Cardiac muscle cell (in vitro differentiated cells and primary cell): ENCODE measurements at regions not wholly inside any gene's neighbourhood (a gene's known extent, or its start where the extent isn't known, plus 50 kb on each side); places are given as distances from the start of the nearest gene placed in this dataset.

ENCODE experiments used
- DNase-seq, 2 donors: peaks; one replicate each; pipeline versions ENCODE4 v3.0.0 to v3.0.0-alpha.2; 2010 to 2017; ENCODE audit warnings: low read depth in 1 of 2, low spot score in 1 of 2
- H3K27ac ChIP-seq: fragments of 200-600 bp; sonication (generic); 2 replicates; pipeline ENCODE4 v1.5.1; 2016
- H3K27me3 ChIP-seq: fragments of 200-600 bp; sonication (generic); 2 replicates; pipeline ENCODE4 v1.6.0; 2016; ENCODE audit warnings: control low read depth
- H3K36me3 ChIP-seq: fragments of 200-600 bp; sonication (generic); 2 replicates; pipeline ENCODE4 v1.5.1; 2016; ENCODE audit warnings: control low read depth
- H3K4me1 ChIP-seq: fragments of 200-600 bp; sonication (generic); 2 replicates; pipeline ENCODE4 v1.8.1; 2017; ENCODE audit warnings: low read depth, mild to moderate bottlenecking, mixed run types
- H3K4me3 ChIP-seq: fragments of 200-600 bp; sonication (generic); 2 replicates; pipeline ENCODE4 v1.5.1; 2016; ENCODE audit warnings: mild to moderate bottlenecking
- H3K9me3 ChIP-seq: fragments of 200-600 bp; sonication (generic); 2 replicates; pipeline ENCODE4 v1.5.1; 2017; ENCODE audit warnings: low read depth, mild to moderate bottlenecking, control low read depth
- TF ChIP-seq, protein P1 (sequence below): IDR thresholded peaks from 2 replicates; pipeline ENCODE4 v1.5.1; 2012; ENCODE audit warnings: low read depth, mild to moderate bottlenecking, low read length

DNA sequence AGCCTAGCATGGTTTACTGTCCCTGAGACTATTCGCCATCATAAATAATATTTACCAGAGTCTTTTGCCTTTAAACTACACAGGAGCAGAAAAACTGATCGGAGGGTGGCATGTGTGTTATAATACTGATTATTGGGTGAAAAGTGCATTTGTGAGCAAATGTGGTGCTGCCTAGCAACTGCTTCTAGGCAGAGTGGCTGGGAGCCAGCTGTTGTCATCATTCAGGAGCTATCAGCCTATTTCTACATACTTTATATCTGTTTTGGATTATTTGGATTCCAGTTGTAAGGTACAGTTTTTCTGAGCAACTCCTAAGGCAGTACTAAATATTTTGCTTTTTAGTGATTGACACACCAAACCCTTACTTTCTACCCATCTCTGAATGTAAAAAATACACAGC, 75.0 kb upstream of the MSTN start:
- H3K36me3 ChIP-seq = no peaks in the 10 kb centered on the region
- no peaks in the 10 kb centered on the region for H3K9me3 ChIP-seq
- H3K4me1 ChIP-seq = no peaks in the 10 kb centered on the region
- no peaks in the 10 kb centered on the region for H3K27me3 ChIP-seq
- peak in 1 of 2 donors; percentile 74 for DNase-seq
- H3K4me3 ChIP-seq = no peak overlapping the region
- TF ChIP-seq, protein P1, sequence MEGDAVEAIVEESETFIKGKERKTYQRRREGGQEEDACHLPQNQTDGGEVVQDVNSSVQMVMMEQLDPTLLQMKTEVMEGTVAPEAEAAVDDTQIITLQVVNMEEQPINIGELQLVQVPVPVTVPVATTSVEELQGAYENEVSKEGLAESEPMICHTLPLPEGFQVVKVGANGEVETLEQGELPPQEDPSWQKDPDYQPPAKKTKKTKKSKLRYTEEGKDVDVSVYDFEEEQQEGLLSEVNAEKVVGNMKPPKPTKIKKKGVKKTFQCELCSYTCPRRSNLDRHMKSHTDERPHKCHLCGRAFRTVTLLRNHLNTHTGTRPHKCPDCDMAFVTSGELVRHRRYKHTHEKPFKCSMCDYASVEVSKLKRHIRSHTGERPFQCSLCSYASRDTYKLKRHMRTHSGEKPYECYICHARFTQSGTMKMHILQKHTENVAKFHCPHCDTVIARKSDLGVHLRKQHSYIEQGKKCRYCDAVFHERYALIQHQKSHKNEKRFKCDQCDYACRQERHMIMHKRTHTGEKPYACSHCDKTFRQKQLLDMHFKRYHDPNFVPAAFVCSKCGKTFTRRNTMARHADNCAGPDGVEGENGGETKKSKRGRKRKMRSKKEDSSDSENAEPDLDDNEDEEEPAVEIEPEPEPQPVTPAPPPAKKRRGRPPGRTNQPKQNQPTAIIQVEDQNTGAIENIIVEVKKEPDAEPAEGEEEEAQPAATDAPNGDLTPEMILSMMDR = no peak
- no peak overlapping the region for H3K27ac ChIP-seq

DNA sequence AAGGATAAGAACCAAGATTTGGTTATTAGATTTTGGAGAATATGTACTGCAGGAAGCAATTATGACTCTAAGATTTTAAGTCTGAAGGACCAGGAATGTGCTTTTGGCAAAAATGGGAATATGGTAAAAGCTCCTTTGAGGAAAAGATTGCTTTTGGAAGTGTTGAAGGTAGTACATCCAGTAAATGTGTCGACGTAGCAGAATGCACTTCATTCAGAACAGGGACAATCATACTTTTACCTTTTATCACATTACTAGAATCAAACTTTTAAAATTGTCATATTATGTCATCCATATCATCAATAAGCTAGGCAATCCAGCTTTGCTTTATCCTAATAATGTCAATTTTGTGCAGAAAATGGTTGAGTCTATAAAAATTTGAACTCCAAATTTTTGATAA, 74.3 kb upstream of the MSTN start:
- Histone ChIP-seq H3K27ac (no peak overlapping the region), H3K4me1 (no peaks in the 10 kb centered on the region), H3K27me3 (no peaks in the 10 kb centered on the region), H3K4me3 (no peak overlapping the region), H3K9me3 (no peaks in the 10 kb centered on the region), H3K36me3 (no peaks in the 10 kb centered on the region)
- DNase-seq = no peak
- TF ChIP-seq, protein P1 = no peak

DNA sequence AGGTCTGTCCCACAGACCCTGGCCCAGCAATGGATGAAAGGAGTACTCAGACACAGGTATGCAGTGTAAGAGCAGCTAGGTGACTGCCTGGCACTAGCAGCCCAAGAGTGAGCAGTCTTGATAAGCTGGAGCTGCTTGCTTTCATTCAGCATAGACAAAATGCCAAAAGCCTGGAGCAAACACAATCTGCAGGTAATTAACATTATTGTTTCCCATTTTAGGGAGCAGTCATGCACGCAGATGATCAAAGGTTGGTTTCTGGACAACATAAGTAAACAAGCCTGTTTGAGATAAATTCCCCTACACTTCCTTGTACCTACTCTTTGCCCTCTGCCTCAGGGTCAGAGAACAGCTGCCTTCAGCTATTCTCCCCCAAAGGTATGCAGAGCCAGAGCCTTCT, 73.7 kb upstream of the MSTN start:
- Histone ChIP-seq H3K9me3 (no peaks in the 10 kb centered on the region), H3K36me3 (no peaks in the 10 kb centered on the region), H3K4me1 (no peaks in the 10 kb centered on the region), H3K4me3 (no peak overlapping the region), H3K27ac (no peak overlapping the region), H3K27me3 (no peaks in the 10 kb centered on the region)
- TF ChIP-seq, protein P1 = no peak
- DNase-seq = no peak

DNA sequence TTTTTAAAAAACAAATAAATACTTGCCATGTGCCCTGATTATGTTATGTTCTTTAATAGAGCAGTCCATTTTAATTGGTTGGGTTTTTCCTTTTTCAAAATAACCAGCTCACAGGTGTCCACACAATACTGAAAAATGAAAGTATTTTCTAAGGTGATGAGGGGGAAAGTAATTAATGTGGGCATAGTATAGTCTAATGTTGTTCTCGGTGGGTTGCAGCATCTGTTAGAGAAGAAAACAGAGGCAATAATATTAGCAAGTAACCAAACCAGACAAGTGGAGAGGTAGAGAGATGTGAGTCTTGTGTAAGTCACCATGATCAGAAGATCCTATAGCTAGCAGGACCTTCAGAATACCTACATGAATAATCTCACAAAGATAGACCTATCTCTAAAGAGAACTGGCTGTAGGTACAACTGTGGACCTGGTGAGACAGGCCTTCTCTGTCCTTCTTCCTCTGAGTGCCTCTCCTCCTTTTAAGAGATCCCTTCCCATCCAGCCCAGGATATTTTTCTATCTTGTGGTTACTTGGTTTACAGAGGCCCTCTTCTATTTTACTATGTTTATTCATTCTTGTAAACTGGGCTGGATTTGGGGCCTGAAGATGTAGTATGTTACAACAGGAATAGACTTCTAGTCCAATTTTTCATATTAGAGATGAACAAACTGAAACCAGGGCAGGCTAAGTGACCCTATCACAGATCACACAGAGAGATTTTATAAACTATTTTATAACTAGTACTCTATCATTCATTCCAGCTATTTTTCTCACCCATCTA, 67.1 kb upstream of the MSTN start:
- H3K4me3 ChIP-seq = no peak overlapping the region
- no peaks in the 10 kb centered on the region for H3K27me3 ChIP-seq
- H3K27ac ChIP-seq = no peak overlapping the region
- TF ChIP-seq, protein P1 = no peak
- no peaks in the 10 kb centered on the region for H3K9me3 ChIP-seq
- no peaks in the 10 kb centered on the region for H3K36me3 ChIP-seq
- H3K4me1 ChIP-seq = no peaks in the 10 kb centered on the region
- DNase-seq = no peak

DNA sequence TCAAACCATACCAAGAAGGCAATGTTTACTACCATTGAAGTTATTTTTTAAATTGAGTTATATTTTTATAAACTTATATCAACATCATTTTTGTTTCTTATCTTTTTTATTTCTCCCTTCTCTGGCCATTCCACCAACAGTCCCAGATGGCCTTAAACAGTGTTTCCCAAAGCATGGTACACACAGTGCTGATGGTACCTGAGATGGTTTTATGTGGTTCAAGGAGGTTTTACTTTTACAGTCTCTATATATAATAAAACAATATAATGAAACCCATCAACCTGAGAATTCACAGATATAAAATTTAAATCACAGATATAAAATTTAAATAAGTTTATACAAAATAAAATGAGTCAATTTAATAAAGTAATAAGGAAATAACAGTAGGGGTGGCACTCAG, 65.1 kb upstream of the MSTN start:
- DNase-seq = no peak
- no peaks in the 10 kb centered on the region for H3K4me1 ChIP-seq
- H3K9me3 ChIP-seq = no peaks in the 10 kb centered on the region
- H3K27ac ChIP-seq = no peak overlapping the region
- no peaks in the 10 kb centered on the region for H3K27me3 ChIP-seq
- TF ChIP-seq, protein P1 = no peak
- no peak overlapping the region for H3K4me3 ChIP-seq
- H3K36me3 ChIP-seq = no peaks in the 10 kb centered on the region
